Transverse colon (tissue), 4 donors: ENCODE measurements at regions not wholly inside any gene's neighbourhood (a gene's known extent, or its start where the extent isn't known, plus 50 kb on each side); places are given as distances from the start of the nearest gene placed in this dataset.

ENCODE experiments used
- DNase-seq: peaks from one replicate; pipeline ENCODE4 v3.0.0-alpha.2; 2019
- H3K27ac ChIP-seq, 4 donors: fragments of 200-600 bp; sonication (generic); 2 replicates each; pipeline ENCODE4 v1.5.1; 2016 to 2018; ENCODE audit warnings: inconsistent platforms in 4 of 4
- H3K27me3 ChIP-seq: fragments of 200-600 bp; sonication (generic); 2 replicates; pipeline ENCODE4 v1.5.1; 2017; ENCODE audit warnings: inconsistent platforms
- H3K36me3 ChIP-seq, 4 donors: fragments of 200-600 bp; sonication (generic); 2 replicates each; pipeline ENCODE4 v1.5.1; 2017 to 2019; ENCODE audit warnings: inconsistent platforms in 4 of 4
- H3K4me1 ChIP-seq, 4 donors: fragments of 200-600 bp; sonication (generic); 2 replicates each; pipeline ENCODE4 v1.5.1; 2017 to 2020; ENCODE audit warnings: inconsistent platforms in 4 of 4
- H3K4me3 ChIP-seq, 4 donors: fragments of 200-600 bp; sonication (generic); 1 replicate in 1 of 4; 2 replicates in 3 of 4; pipeline versions ENCODE4 v1.5.1 to v1.6.1; 2017 to 2019; ENCODE audit warnings: inconsistent platforms in 4 of 4
- H3K9me3 ChIP-seq, 2 donors: fragments of 200-600 bp; sonication (generic); 2 replicates each; pipeline ENCODE4 v1.5.1; 2017 to 2019; ENCODE audit warnings: inconsistent platforms in 2 of 2
- CTCF ChIP-seq, 5 experiments: fragments of 200-600 bp in 3 of 5; fragments of 450-650 bp in 2 of 5; sonication (generic) in 3 of 5; IDR thresholded peaks; 1 replicate in 2 of 5; 2 replicates in 3 of 5; pipeline ENCODE4 v1.5.1; 2016 to 2017; ENCODE audit warnings: antibody characterized with exemption in 5 of 5, inconsistent platforms in 3 of 5, mild to moderate bottlenecking in 2 of 5, moderate library complexity in 1 of 5
- EP300 ChIP-seq: sonication (generic); formaldehyde crosslinking; IDR thresholded peaks from one replicate; pipeline ENCODE4 v1.6.1; 2017; ENCODE audit warnings: antibody characterized with exemption, low read depth
- POLR2A ChIP-seq: fragments of 450-650 bp; IDR thresholded peaks from one replicate; pipeline ENCODE4 v1.6.1; 2016; ENCODE audit warnings: antibody characterized with exemption, mild to moderate bottlenecking, moderate library complexity
- POLR2AphosphoS5 ChIP-seq, 3 donors: sonication (generic); formaldehyde crosslinking; IDR thresholded peaks; one replicate each; pipeline ENCODE4 v1.6.1; 2016; ENCODE audit warnings: antibody characterized with exemption in 3 of 3
- WGBS, 2 donors: methylation state at CpG; one replicate each; pipeline ENCODE4 v1.1.5; 2018; ENCODE audit warnings: low coverage in 1 of 2; 5-methylcytosine and 5-hydroxymethylcytosine counted together
- in situ Hi-C, 4 donors: fragments of 200-750 bp; cut with MboI; loops; one replicate each; pipeline versions ENCODE4 v1.15.0 to v1.15.1; 2017; ENCODE audit warnings: low sequenced_read_pairs in 3 of 4, low pct_ligation_motif_present in 1 of 4, low pct_unique_long_range_greater_than_20kb in 1 of 4
- intact Hi-C: fragments of 100-400 bp; cut with DNase I; formaldehyde crosslinking; loops from one replicate; pipeline ENCODE4 v1.15.1; 2023; ENCODE audit warnings: low total_unique reads

GRCh38 chr2:172358691-172359556 is 68.5 kb upstream of the ITGA6 start:
- Histone ChIP-seq H3K27me3 (no peaks in the 10 kb centered on the region), H3K9me3 (no peaks in the 10 kb centered on the region), H3K4me3 (no peak overlapping the region), H3K36me3 (no peaks in the 10 kb centered on the region), H3K4me1 (peaks cover 0 to 9% (median 4%) of the 10 kb centered on the region in 4 donors), H3K27ac (no peak overlapping the region)
- intact Hi-C loops = no loop called here
- 33 to 55% methylated on average over 5 to 12 of the region's 12 CpGs for WGBS, 2 donors
- TF ChIP-seq CTCF (IDR thresholded peaks at IDR 0.05) = no peak
- TF ChIP-seq EP300 = no peak
- TF ChIP-seq POLR2AphosphoS5 (IDR thresholded peaks at IDR 0.05) = no peak
- TF ChIP-seq POLR2A = no peak
- DNase-seq = no peak
- in situ Hi-C loops = no loop called here

- no peak for TF ChIP-seq POLR2A
- TF ChIP-seq CTCF (IDR thresholded peaks at IDR 0.05) = no peak
- TF ChIP-seq POLR2AphosphoS5 (IDR thresholded peaks at IDR 0.05) = no peak
- no peak for TF ChIP-seq EP300
- intact Hi-C loops = no loop called here
- Histone ChIP-seq H3K4me3 (no peak overlapping the region), H3K36me3 (no peaks in the 10 kb centered on the region), H3K27me3 (no peaks in the 10 kb centered on the region), H3K9me3 (no peaks in the 10 kb centered on the region), H3K4me1 (peaks cover 0 to 9% (median 4%) of the 10 kb centered on the region in 4 donors), H3K27ac (peak overlapping the region; percentile 2 to 60 (median 46))
- in situ Hi-C loops = no loop called here
- DNase-seq = peak; percentile 32
- WGBS, 2 donors = 45 to 48% methylated on average over 3 of the region's 3 CpGs
Observed at GRCh38 chr2:172361360-172361759, 66.0 kb upstream of the ITGA6 start.

- H3K4me1 ChIP-seq = peaks cover 0 to 9% (median 4%) of the 10 kb centered on the region in 4 donors
- H3K4me3 ChIP-seq = no peak overlapping the region
- intact Hi-C loops = no loop called here
- H3K27me3 ChIP-seq = no peaks in the 10 kb centered on the region
- no peaks in the 10 kb centered on the region for H3K9me3 ChIP-seq
- DNase-seq = no peak
- H3K36me3 ChIP-seq = no peaks in the 10 kb centered on the region
- peak overlapping the region in 3 of 4 donors; percentile 21 to 53 (median 40) for H3K27ac ChIP-seq
- in situ Hi-C loops = no loop called here
- TF ChIP-seq EP300 = no peak
- TF ChIP-seq CTCF (IDR thresholded peaks at IDR 0.05) = no peak
- TF ChIP-seq POLR2AphosphoS5 (IDR thresholded peaks at IDR 0.05) = no peak
- WGBS, 2 donors = 69 to 70% methylated on average over 5 to 6 of the region's 6 CpGs
Observed at GRCh38 chr2:172361840-172362239, 65.5 kb upstream of the ITGA6 start.

GRCh38 chr2:172364261-172364660 is 63.1 kb upstream of the ITGA6 start:
- in situ Hi-C loops = no loop called here
- DNase-seq = no peak
- Histone ChIP-seq H3K4me1 (peaks cover 0 to 8% (median 2%) of the 10 kb centered on the region in 4 donors), H3K4me3 (no peak overlapping the region), H3K27ac (no peak overlapping the region), H3K27me3 (no peaks in the 10 kb centered on the region), H3K36me3 (no peaks in the 10 kb centered on the region), H3K9me3 (peaks cover 4 to 5% of the 10 kb centered on the region in 2 donors)
- intact Hi-C loops = no loop called here
- no peak for TF ChIP-seq POLR2A
- no peak for TF ChIP-seq POLR2AphosphoS5 (IDR thresholded peaks at IDR 0.05)
- no peak for TF ChIP-seq CTCF (IDR thresholded peaks at IDR 0.05)
- no peak for TF ChIP-seq EP300
- WGBS, 2 donors = 83% methylated on average over 1 of the region's 1 CpG; no CpG with 5 or more reads in 1 of the 2 donors
